ENCODE measurements at regions not wholly inside any gene's neighbourhood (a gene's known extent, or its start where the extent isn't known, plus 50 kb on each side); places are given as distances from the start of the nearest gene placed in this dataset.

DNA sequence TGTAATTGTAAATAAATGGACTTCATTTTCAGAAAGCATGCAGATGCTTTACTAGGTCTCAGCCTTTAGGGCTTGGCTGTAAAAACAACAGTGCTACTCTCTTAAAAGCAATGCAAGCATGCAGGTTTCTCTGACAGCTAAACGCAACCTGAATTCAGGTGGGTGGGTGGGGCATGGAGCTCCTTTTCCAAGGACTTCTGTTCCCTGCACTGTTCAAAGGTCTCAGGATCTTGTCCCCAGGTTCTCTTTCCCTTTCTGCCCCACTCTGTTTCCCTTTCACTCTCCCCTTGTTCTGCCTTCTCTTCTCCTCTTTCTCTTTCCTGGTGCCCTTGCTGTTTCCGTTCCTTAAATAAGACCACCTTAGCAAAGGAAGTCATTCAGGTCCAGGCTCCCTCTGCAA lies 1527.5 kb upstream of the SLC10A2 start:
- H3K27ac Mint-ChIP-seq = no peak overlapping the region
- no peak for DNase-seq
- no peak for TF ChIP-seq CTCF (IDR thresholded peaks at IDR 0.05)
- H3K27me3 Mint-ChIP-seq (ENCODE audit: insufficient read depth) = no peaks in the 10 kb centered on the region; the same call in 1 of the 2 replicates
- no peaks in the 10 kb centered on the region; the same call in 1 of the 2 replicates for H3K9me3 Mint-ChIP-seq
- H3K36me3 Mint-ChIP-seq (ENCODE audit: low read depth) = no peaks in the 10 kb centered on the region
- H3K4me1 Mint-ChIP-seq (ENCODE audit: low read depth) = no peaks in the 10 kb centered on the region
- H3K4me3 Mint-ChIP-seq = no peak overlapping the region

DNA sequence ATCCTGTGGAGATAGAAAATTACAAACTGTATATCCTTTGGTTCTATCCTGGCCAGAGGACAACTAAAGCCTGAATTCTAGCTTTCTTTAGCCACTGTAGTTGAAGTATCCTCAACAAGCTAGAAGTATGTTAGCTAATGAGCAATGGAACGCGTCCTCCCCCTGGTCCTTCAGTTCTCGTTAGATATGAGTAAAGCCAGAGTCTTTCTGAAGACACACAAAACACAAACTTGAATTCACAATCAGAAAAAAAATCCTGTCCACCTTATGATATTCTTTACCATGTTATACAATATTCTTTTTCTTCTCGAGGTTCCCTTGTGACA lies 1527.0 kb upstream of the SLC10A2 start:
- Mint-ChIP-seq H3K4me1 (ENCODE audit: low read depth) (no peaks in the 10 kb centered on the region), H3K36me3 (ENCODE audit: low read depth) (no peaks in the 10 kb centered on the region), H3K4me3 (no peak overlapping the region), H3K27me3 (ENCODE audit: insufficient read depth) (no peaks in the 10 kb centered on the region; the same call in 1 of the 2 replicates), H3K27ac (no peak overlapping the region), H3K9me3 (no peaks in the 10 kb centered on the region; the same call in 1 of the 2 replicates)
- DNase-seq = no peak
- TF ChIP-seq CTCF (IDR thresholded peaks at IDR 0.05) = no peak

- H3K27me3 Mint-ChIP-seq (ENCODE audit: insufficient read depth) = no peaks in the 10 kb centered on the region; the same call in 1 of the 2 replicates
- no peak overlapping the region for H3K27ac Mint-ChIP-seq
- DNase-seq = no peak
- no peak overlapping the region for H3K4me3 Mint-ChIP-seq
- H3K9me3 Mint-ChIP-seq = peaks cover 2% of the 10 kb centered on the region; the same call in 1 of the 2 replicates
- no peak for TF ChIP-seq CTCF (IDR thresholded peaks at IDR 0.05)
- peaks cover 2% of the 10 kb centered on the region; the same call in 1 of the 2 replicates for H3K4me1 Mint-ChIP-seq (ENCODE audit: low read depth)
- H3K36me3 Mint-ChIP-seq (ENCODE audit: low read depth) = no peaks in the 10 kb centered on the region
Measured at GRCh38 chr13:104592545-104593250, 1526.5 kb upstream of the SLC10A2 start.

GRCh38 chr13:104592127-104592526 lies 1525.9 kb upstream of the SLC10A2 start:
- Mint-ChIP-seq H3K36me3 (ENCODE audit: low read depth) (no peaks in the 10 kb centered on the region), H3K27ac (no peak overlapping the region), H3K27me3 (ENCODE audit: insufficient read depth) (no peaks in the 10 kb centered on the region; the same call in 1 of the 2 replicates), H3K4me3 (no peak overlapping the region), H3K4me1 (ENCODE audit: low read depth) (peaks cover 8% of the 10 kb centered on the region; the same call in 1 of the 2 replicates), H3K9me3 (peaks cover 6% of the 10 kb centered on the region; the same call in 1 of the 2 replicates)
- DNase-seq = no peak
- TF ChIP-seq CTCF (IDR thresholded peaks at IDR 0.05) = no peak

DNA sequence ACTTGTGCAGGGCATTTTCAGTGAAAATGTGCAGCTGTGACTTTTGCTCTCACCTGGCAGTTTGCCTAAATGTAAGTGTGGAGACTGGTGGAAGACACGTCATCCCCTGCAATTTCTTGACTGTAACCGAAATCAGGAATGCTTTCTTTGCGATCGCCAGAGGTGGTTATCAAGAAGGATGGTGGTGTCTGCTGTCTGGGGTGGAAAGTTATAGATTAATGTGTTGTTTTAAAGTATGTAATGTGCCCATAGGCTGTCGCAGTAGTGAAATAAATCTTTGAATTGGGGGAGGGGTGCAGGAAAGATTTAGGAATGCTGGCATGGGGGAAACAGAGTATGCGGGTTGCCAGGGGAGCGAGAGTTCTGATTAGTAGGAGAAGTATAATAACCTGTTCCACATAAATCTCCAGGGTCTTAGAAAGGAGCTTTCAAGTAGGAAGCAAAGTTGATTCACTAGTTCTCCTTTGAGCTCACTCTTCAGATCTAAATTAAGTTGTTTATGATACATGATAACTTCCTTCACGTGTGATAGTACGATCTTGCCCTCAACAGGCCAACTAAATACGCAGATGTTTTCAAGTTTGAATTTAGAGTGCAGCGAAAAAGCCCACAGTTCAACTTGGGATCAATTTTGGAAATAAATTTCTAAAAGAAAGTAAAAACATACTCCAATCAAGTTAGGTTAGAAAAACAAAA lies 1520.0 kb upstream of the SLC10A2 start:
- Mint-ChIP-seq H3K27ac (peak overlapping the region; percentile 7; the same call in 1 of the 2 replicates), H3K9me3 (peaks cover 16% of the 10 kb centered on the region; the same call in 1 of the 2 replicates), H3K27me3 (ENCODE audit: insufficient read depth) (no peaks in the 10 kb centered on the region; the same call in 1 of the 2 replicates), H3K4me1 (ENCODE audit: low read depth) (peaks cover 19% of the 10 kb centered on the region; the same call in 1 of the 2 replicates), H3K36me3 (ENCODE audit: low read depth) (no peaks in the 10 kb centered on the region), H3K4me3 (peak overlapping the region; percentile 83; the same call in 1 of the 2 replicates)
- no peak for TF ChIP-seq CTCF (IDR thresholded peaks at IDR 0.05)
- no peak for DNase-seq
